ENCODE measurements at regions not wholly inside any gene's neighbourhood (a gene's known extent, or its start where the extent isn't known, plus 50 kb on each side); places are given as distances from the start of the nearest gene placed in this dataset.

DNA sequence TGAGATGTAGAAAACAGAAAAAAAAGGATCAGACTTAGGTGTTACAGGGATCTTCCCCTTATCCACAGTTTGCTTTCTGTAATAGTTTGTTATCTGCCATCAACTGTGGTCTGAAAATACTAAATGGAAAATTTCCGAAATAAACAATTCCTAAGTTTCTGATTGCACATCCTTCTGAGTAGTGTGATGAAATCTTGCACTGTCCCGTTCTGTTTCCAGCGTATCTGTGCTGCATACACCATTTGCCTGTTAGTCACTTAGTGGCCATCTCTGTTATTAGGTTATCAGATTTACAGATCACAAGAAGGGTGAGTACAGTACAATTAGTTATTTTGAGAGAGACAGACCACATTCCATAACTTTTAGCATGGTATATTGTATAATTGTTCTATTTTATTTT, 185.6 kb upstream of the CPHXL start:
- TF ChIP-seq EZH2phosphoT487 (IDR thresholded peaks at IDR 0.05; ENCODE audit: low read depth, severe bottlenecking, unreplicated experiment) (no peak), CTCF (IDR thresholded peaks at IDR 0.05; ENCODE audit: poor library complexity) (no peak), EZH2 (IDR thresholded peaks at IDR 0.05; ENCODE audit: borderline replicate concordance) (no peak)
- Histone ChIP-seq H2AFZ (no peak overlapping the region), H3K4me2 (no peak overlapping the region), H3K27ac (no peak overlapping the region), H3K79me2 (no peaks in the 10 kb centered on the region), H4K20me1 (ENCODE audit: insufficient read depth, poor library complexity, severe bottlenecking) (no peaks in the 10 kb centered on the region), H3K9me3 (ENCODE audit: low read depth) (no peaks in the 10 kb centered on the region), H3K4me3 (no peak overlapping the region), H3K27me3 (no peaks in the 10 kb centered on the region), H3K36me3 (replicated peaks; ENCODE audit: insufficient read depth, low read depth) (no peaks in the 10 kb centered on the region), H3K9me2 (replicated peaks; ENCODE audit: insufficient read depth) (no peaks in the 10 kb centered on the region), H3K4me1 (ENCODE audit: insufficient read depth) (no peaks in the 10 kb centered on the region)
- WGBS (ENCODE audit: low lambda C conversion rate, missing lambda C conversion rate): 63% methylated on average over 3 of the region's 3 CpGs
- DNase-seq (ENCODE audit: low spot score): no peak

GRCh38 chr16:75913958-75914357, 187.7 kb upstream of the CPHXL start:
- Histone ChIP-seq H2AFZ (no peak overlapping the region), H3K4me1 (ENCODE audit: insufficient read depth) (peaks cover 8% of the 10 kb centered on the region), H4K20me1 (ENCODE audit: insufficient read depth, poor library complexity, severe bottlenecking) (no peaks in the 10 kb centered on the region), H3K9me2 (replicated peaks; ENCODE audit: insufficient read depth) (no peaks in the 10 kb centered on the region), H3K4me3 (no peak overlapping the region), H3K27ac (no peak overlapping the region), H3K4me2 (no peak overlapping the region), H3K27me3 (no peaks in the 10 kb centered on the region), H3K79me2 (no peaks in the 10 kb centered on the region), H3K9me3 (ENCODE audit: low read depth) (no peaks in the 10 kb centered on the region), H3K36me3 (replicated peaks; ENCODE audit: insufficient read depth, low read depth) (no peaks in the 10 kb centered on the region)
- 49% methylated on average over 1 of the region's 1 CpG for WGBS (ENCODE audit: low lambda C conversion rate, missing lambda C conversion rate)
- no peak for TF ChIP-seq CTCF (IDR thresholded peaks at IDR 0.05; ENCODE audit: poor library complexity)
- TF ChIP-seq EZH2phosphoT487 (IDR thresholded peaks at IDR 0.05; ENCODE audit: low read depth, severe bottlenecking, unreplicated experiment): no peak
- TF ChIP-seq EZH2 (IDR thresholded peaks at IDR 0.05; ENCODE audit: borderline replicate concordance): no peak
- no peak for DNase-seq (ENCODE audit: low spot score)

- WGBS (ENCODE audit: low lambda C conversion rate, missing lambda C conversion rate): 92% methylated on average over 6 of the region's 6 CpGs
- no peaks in the 10 kb centered on the region for H4K20me1 ChIP-seq (ENCODE audit: insufficient read depth, poor library complexity, severe bottlenecking)
- no peak for DNase-seq (ENCODE audit: low spot score)
Measured at GRCh38 chr16:75916451-75916850, 190.2 kb upstream of the CPHXL start.

More at GRCh38 chr16:75916451-75916850, 190.2 kb upstream of the CPHXL start:
- no peaks in the 10 kb centered on the region for H3K27me3 ChIP-seq
- no peak overlapping the region for H2AFZ ChIP-seq
- H3K79me2 ChIP-seq: no peaks in the 10 kb centered on the region
- no peaks in the 10 kb centered on the region for H3K9me2 ChIP-seq (replicated peaks; ENCODE audit: insufficient read depth)
- H3K4me1 ChIP-seq (ENCODE audit: insufficient read depth): peaks cover 8% of the 10 kb centered on the region
- TF ChIP-seq EZH2 (IDR thresholded peaks at IDR 0.05; ENCODE audit: borderline replicate concordance) (no peak), EZH2phosphoT487 (IDR thresholded peaks at IDR 0.05; ENCODE audit: low read depth, severe bottlenecking, unreplicated experiment) (no peak), CTCF (IDR thresholded peaks at IDR 0.05; ENCODE audit: poor library complexity) (no peak)
- no peaks in the 10 kb centered on the region for H3K9me3 ChIP-seq (ENCODE audit: low read depth)
- no peaks in the 10 kb centered on the region for H3K36me3 ChIP-seq (replicated peaks; ENCODE audit: insufficient read depth, low read depth)
- H3K27ac ChIP-seq: no peak overlapping the region
- no peak overlapping the region for H3K4me2 ChIP-seq
- H3K4me3 ChIP-seq: no peak overlapping the region

Data from hepatocyte (in vitro differentiated cells).